ENCODE measurements at regions not wholly inside any gene's neighbourhood (a gene's known extent, or its start where the extent isn't known, plus 50 kb on each side); places are given as distances from the start of the nearest gene placed in this dataset.
"Not testable (repeated sequence)": the region's sequence is repeated elsewhere in the genome, so short reads cannot be mapped to it uniquely, and the experiment has no call there.

DNA sequence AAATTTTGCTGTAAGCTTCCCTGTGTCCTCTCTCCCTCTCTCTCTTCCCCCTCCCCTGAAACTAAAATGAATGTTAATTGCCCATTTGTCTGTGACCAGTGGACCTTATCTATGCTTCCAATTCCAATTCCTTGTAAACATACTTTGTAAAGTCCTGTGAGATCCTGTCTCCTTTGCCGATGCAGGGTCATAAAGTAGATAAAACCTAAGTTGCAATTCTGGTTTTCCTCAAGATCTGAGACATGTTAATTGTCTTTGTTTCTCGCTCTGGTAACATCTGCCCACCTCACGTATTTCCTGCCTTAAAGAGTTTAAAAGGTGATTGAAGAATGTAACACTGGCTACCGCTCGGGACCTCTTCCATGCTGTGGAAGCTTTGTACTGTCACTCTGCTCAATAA, 2503.4 kb downstream of the ARAP2 start:
- TF ChIP-seq YY1 (IDR thresholded peaks at IDR 0.05; ENCODE audit: insufficient read depth, insufficient read length); SUZ12 (IDR thresholded peaks at IDR 0.05; ENCODE audit: extremely low read depth, insufficient read depth, insufficient read length); ZNF274 (IDR thresholded peaks at IDR 0.05; ENCODE audit: low read depth, low read length): not testable (repeated sequence)

All from NT2/D1 (cell line).